CD4-positive, alpha-beta T cell treated with Interleukin-6 at 100 ng/mL for 8 hours (primary cell): ENCODE measurements at regions not wholly inside any gene's neighbourhood (a gene's known extent, or its start where the extent isn't known, plus 50 kb on each side); places are given as distances from the start of the nearest gene placed in this dataset.

Source experiments
- DNase-seq: peaks from one replicate; pipeline ENCODE4 v3.0.0-alpha.2; 2020; ENCODE audit warnings: mixed read lengths, low spot score

GRCh38 chr6:133583907-133584427, 304.9 kb upstream of the TCF21 start:
- no peak for DNase-seq

DNA sequence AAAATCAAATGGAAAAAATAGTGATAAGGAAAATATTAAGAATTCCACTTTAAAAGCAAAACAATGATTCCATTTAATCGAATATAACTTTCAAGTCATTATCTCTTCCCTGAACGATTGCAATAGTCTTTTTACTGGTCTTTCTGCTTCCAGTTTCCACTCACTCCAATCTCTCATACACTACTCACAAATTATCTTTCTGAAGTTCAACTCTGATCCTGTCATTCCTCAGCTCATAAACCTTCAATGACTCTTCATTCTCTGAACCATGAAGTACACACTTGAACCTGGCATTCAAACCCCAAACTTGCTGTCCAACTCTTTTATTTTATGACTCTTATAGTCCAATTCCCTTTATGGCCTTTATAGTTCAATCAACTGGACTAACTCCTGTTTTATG, 304.1 kb upstream of the TCF21 start:
- no peak for DNase-seq

- DNase-seq = no peak
Measured at GRCh38 chr6:133585978-133586377, 302.9 kb upstream of the TCF21 start.

GRCh38 chr6:133587546-133588160, 301.3 kb upstream of the TCF21 start:
- no peak for DNase-seq

DNA sequence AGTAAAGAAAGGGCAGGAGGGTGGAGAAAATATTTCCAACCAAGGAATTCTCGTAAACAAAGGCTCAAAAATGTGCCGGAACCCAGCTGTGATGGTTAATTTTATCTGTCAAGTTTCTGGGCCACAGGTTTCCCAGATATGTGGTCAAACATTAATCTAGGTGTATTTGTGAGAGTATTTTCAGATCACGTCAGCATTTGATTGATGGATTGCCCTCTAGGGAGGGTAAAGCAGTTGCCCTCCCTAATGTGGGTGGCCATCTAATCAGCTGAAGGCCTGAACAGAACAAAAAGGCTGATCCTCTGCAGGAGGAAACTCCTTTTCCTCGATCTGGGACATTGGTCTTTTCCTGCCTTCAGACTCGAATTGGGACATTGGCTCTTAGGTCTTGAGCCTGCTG, 298.7 kb upstream of the TCF21 start:
- DNase-seq = no peak

GRCh38 chr6:133590814-133591213, 298.1 kb upstream of the TCF21 start:
- no peak for DNase-seq

DNA sequence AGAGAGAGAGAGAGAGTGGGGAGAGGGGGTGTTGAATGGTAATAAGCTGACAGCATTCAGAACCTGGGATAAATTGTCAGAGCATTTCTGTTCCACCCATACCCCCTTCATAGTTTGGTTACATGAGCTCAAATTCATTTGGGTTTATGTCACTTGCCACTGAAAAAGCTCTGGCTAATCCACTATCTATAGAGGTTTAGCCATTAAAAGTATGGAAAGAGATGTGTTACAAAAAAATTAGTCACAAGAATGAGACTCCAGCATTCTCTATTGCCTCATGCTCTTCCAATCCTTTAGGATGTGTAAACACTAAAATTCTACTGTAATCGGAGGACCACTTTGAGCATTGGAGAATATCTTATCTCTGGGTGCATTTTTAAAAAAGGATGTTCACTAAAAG, 297.6 kb upstream of the TCF21 start:
- DNase-seq = no peak

DNA sequence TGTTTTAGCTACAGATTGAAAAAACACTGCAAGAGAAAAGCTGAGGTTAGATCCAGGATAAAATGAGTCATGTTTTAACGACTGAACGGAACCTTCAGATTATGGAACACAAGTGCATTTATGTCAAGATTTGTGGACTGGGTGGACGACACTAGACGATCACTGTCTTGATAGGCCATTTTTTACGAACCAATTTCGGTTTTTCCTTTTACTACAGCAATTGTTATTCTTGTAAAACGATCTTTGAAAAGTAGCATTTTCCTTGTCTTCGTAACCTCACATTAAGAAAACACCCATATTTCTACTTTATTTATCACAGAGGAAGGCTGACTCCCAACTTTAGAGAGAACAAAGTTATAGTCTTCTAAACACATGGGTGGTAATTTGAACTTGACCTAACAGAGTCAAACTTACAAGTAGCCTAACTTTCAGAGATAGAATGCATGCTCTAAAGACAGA, 294.2 kb upstream of the TCF21 start:
- DNase-seq = no peak

- no peak for DNase-seq
Measured at GRCh38 chr6:133595111-133595761, 293.7 kb upstream of the TCF21 start.

- DNase-seq = no peak
Measured at GRCh38 chr6:133606852-133607251, 282.1 kb upstream of the TCF21 start.

GRCh38 chr6:133608620-133609019, 280.3 kb upstream of the TCF21 start:
- DNase-seq = no peak

DNA sequence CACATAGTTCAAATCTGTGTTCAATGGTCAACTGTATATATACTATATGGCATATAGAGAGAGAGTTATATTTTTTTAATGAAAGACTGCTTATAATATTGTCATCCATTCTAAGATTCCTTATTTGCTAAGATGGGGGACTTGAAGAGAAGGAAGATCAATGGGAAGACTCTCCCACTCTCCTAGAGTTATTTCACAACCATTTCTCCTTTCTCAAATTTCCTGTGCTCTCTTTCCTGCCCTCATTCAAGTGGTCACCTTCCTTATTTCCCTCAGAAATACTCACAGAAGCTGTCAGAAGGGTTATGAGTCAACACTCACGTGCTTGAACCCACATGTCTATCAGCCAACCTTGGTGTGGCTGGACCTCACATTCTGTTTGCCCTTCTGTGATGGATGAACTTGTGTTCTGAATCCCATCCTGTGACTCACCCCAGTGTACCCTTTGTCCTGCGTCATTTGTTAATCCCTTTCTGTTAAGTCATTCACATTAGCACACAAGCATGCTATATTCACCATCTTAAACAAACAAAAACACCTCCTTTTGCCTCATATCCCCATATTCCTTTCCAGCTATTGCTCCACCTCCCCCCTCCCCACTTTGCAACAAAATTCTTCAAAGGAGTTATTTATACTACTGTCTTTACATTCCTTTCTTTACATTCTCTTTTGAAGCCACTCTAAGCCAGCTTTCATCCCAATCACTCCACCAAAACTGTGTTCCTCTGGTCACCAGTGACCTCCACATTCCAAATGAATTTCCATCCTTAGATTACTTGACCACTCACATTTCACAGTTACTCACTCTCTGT, 279.3 kb upstream of the TCF21 start:
- no peak for DNase-seq

DNA sequence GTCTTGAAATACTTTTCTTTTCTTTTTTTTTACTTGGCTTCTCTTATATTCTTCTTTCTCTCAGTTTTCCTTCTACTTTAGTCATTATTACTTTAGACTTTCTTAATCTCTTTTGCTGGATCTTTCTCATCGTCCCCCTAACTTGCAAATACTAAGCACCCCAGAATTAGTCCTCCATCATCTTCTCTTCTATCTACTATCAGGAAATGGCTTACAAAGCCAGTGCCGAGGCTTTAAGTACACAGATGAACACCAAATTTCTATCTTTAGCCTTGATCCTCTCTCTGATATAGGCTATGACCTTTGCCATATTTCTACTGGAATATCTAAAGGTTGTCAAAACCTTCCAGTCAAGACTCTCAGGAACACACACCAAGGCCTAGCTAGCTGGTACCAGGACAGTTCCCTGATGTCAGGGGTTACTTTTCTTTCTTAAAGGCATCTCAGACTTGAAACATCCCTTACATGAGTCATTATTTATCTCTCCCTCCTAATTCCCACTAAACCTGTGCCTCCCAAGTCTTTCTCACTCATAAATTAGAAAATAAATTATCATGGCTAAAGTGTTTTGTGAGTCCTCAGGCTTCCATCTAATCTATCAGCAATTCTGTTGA, 278.6 kb upstream of the TCF21 start:
- DNase-seq = no peak

GRCh38 chr6:133610971-133611370, 277.9 kb upstream of the TCF21 start:
- DNase-seq = no peak

DNA sequence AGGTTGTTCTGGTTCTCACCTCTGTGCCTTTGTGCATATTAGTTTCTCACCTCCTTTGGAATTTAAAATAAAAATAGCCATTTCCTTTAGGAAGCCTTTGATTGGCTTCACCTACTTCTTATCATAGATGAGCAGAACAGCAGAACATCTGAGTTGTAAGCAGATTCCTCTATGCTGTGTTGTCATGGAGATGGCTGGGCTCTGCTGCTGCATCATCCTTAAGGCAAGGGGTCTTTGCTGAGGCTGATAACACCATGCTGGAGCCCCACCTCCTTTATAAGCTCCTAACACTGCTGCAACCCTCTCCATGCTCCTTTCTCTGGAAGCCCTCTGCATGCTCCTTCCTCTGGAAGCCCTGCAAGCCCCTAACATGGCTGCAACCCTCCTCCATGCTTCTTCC, 276.5 kb upstream of the TCF21 start:
- no peak for DNase-seq

GRCh38 chr6:133613211-133613610, 275.7 kb upstream of the TCF21 start:
- no peak for DNase-seq

DNA sequence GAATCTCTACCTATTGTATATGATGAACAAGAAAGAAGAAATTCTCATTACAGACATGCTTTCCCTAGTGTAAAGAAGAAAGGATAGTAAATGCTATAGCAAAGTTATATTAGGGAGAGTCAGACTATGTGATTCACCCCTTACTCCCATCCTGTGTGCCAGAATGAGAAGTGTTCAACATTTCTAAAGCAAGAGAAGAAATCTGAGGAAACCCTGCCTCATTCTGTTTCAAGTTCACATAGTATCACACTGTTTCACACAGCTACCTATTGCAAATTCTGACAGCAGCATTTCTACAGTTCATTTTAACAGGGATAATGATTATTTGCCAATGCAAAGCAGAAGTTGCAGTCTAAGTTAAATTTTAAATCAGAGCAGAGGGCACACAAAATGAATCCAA, 267.2 kb upstream of the TCF21 start:
- no peak for DNase-seq

GRCh38 chr6:133623065-133623464, 265.8 kb upstream of the TCF21 start:
- DNase-seq = no peak

DNA sequence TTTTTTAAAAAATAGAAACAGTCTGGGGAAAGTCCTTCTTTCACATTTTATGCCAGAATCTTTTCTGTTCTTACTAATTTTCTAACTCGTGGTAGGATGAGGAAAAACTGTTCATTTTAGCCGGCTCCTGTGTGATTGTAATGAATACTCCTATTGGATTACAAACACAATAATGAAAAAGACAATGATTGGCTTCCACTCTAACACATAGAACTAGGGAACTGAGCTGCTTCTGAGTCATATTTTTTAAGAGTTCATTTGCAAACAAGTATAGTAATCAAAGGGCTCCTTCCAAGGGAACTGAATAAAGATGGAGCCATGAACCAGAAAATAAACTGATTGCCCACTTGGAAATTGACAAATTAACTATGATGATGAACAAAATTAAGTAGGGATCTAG, 265.3 kb upstream of the TCF21 start:
- DNase-seq = no peak

DNA sequence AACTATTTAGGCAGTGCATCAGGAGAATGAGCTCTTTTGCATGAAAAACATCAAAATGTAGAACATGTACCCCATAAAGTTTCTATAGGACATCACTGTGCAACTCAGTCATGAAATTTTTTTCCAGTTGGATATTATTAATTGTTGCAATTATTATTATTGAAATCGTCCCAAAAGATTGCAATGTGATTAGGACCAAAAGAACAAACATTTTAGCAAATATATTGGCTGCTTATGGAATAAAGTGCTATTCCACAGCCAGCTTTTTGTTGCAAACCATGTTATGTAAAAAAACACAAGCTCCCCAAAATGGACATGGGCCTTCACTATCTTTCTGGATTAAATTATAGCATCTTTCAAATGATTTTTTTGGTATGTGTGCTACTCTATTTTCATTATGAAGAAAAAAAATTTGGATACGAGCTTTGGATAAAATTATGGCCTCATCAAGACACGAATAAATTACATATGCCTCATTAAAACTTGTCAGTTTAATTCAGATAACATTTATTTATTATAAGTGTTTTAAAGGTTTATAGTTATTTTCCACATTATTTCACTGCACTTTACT, 262.7 kb upstream of the TCF21 start:
- no peak for DNase-seq

DNA sequence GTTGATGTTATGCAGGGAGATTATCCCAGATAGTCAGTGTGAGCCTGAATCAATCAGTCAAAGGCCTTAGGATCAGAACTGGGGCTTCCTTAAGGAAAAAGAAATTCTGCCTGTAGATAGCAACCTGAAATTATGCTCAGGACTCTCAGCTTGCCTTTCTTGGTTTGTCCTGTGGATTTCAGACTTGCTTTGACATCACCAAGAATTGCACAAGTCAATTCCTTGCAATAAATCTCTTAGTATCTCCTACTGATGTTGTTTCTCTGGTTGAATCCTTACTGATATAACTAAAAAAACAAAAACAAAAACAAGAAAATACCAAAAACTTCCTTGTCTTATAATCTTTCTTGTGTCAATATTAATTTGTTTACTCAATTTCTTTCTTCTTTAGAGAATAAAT, 258.9 kb upstream of the TCF21 start:
- no peak for DNase-seq

DNA sequence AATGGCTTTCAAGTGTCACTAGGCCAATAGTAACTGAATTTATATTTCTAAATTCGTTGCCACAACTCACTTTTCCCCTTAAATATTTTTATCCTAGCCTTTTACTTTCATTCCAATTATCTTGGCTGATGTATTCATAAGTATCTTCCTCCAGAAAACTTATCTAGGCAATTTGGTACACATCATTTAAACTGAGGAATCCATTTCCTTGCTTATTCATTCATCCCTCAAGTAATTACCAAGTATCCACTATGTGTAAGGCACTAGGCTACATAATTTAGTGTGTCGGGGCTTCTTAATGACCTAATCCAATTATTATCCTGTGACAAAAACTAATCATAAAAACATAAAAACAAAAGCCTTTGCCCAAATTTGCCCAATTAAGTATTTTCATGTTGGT, 258.3 kb upstream of the TCF21 start:
- no peak for DNase-seq
